HEK293 (cell line): ENCODE measurements at regions not wholly inside any gene's neighbourhood (a gene's known extent, or its start where the extent isn't known, plus 50 kb on each side); places are given as distances from the start of the nearest gene placed in this dataset.

Experiments used
- CTCF ChIA-PET: fragments of 350-600 bp; formaldehyde crosslinking; extraction: SDS; loops from one replicate; lab custom pipeline; 2021; ENCODE audit warnings: antibody characterized with exemption; lab: Yijun Ruan, JAX
- POLR2A ChIA-PET: fragments of 300-600 bp; formaldehyde crosslinking; extraction: SDS; loops from one replicate; lab custom pipeline; 2020; ENCODE audit warnings: antibody characterized with exemption, inconsistent platforms; lab: Yijun Ruan, JAX
- H3K27ac ChIP-seq: fragments of 200-500 bp; sonication (Bioruptor generic); 2 replicates; pipeline ENCODE4 v1.5.1; 2014; ENCODE audit warnings: low read depth, low read length, control low read depth, inconsistent platforms; ENCODE audit errors: extremely low read depth
- H3K36me3 ChIP-seq, 2 experiments: fragments of 200-500 bp in 1 of 2; sonication (Bioruptor generic) in 1 of 2; 1 replicate in 1 of 2; 2 replicates in 1 of 2; pipeline ENCODE4 v1.5.1; 2014 to 2017; ENCODE audit warnings: inconsistent platforms in 2 of 2, low read length in 2 of 2; ENCODE audit not compliant: control insufficient read depth in 2 of 2, insufficient read depth in 1 of 2
- H3K4me1 ChIP-seq: fragments of 200-500 bp; sonication (Bioruptor generic); 2 replicates; pipeline ENCODE4 v1.5.1; 2014; ENCODE audit warnings: mild to moderate bottlenecking, low read length, inconsistent platforms; ENCODE audit not compliant: control insufficient read depth, insufficient read depth
- H3K4me3 ChIP-seq: 2 replicates; pipeline ENCODE4 v1.5.1; 2011; ENCODE audit warnings: low read depth, mild to moderate bottlenecking, control low read depth, low read length, moderate library complexity
- H3K9me3 ChIP-seq: fragments of 200-500 bp; sonication (Bioruptor generic); 2 replicates; pipeline ENCODE4 v1.5.1; 2014; ENCODE audit warnings: low read depth, low read length, inconsistent platforms; ENCODE audit not compliant: control insufficient read depth, insufficient read depth
- BCL11A ChIP-seq: fragments of 450-650 bp; formaldehyde crosslinking; IDR thresholded peaks from 2 replicates; pipeline ENCODE4 v1.5.1; 2016; ENCODE audit warnings: low read depth, missing biosample characterization, missing genetic modification characterization
- GLI2 ChIP-seq: fragments of 450-650 bp; formaldehyde crosslinking; IDR thresholded peaks from 2 replicates; pipeline ENCODE4; 2017; ENCODE audit warnings: missing biosample characterization, missing genetic modification characterization, low read depth, borderline replicate concordance
- GLIS1 ChIP-seq: fragments of 450-650 bp; formaldehyde crosslinking; IDR thresholded peaks from 2 replicates; pipeline ENCODE4 v1.5.1; 2016; ENCODE audit warnings: missing biosample characterization, missing genetic modification characterization
- KLF17 ChIP-seq: fragments of 450-650 bp; formaldehyde crosslinking; IDR thresholded peaks from 2 replicates; pipeline ENCODE4 v1.5.1; 2016; ENCODE audit warnings: missing biosample characterization, missing genetic modification characterization
- MEIS1 ChIP-seq: sonication (generic); formaldehyde crosslinking; IDR thresholded peaks from 2 replicates; pipeline ENCODE4 v1.8.1; 2022; ENCODE audit warnings: missing genetic modification reagents, mild to moderate bottlenecking, borderline replicate concordance
- PRDM6 ChIP-seq: fragments of 450-650 bp; formaldehyde crosslinking; IDR thresholded peaks from 2 replicates; pipeline ENCODE4 v1.5.1; 2017; ENCODE audit warnings: missing biosample characterization, missing genetic modification characterization
- REPIN1 ChIP-seq: fragments of 450-650 bp; formaldehyde crosslinking; IDR thresholded peaks from 2 replicates; pipeline ENCODE4 v1.5.1; 2017; ENCODE audit warnings: missing biosample characterization, missing genetic modification characterization, low read depth
- SALL2 ChIP-seq: fragments of 450-650 bp; formaldehyde crosslinking; IDR thresholded peaks from 2 replicates; pipeline ENCODE4 v1.5.0; 2017; ENCODE audit warnings: missing biosample characterization, mild to moderate bottlenecking, missing genetic modification characterization, borderline replicate concordance
- SCRT2 ChIP-seq: fragments of 450-650 bp; formaldehyde crosslinking; IDR thresholded peaks from 2 replicates; pipeline ENCODE4 v1.5.1; 2016; ENCODE audit warnings: missing biosample characterization, missing genetic modification characterization
- TSHZ1 ChIP-seq: fragments of 450-650 bp; formaldehyde crosslinking; IDR thresholded peaks from 2 replicates; pipeline ENCODE4 v1.5.1; 2016; ENCODE audit warnings: missing biosample characterization, missing genetic modification characterization, borderline replicate concordance
- ZBTB48 ChIP-seq: fragments of 450-650 bp; formaldehyde crosslinking; IDR thresholded peaks from 2 replicates; pipeline ENCODE4 v1.5.1; 2016; ENCODE audit warnings: missing biosample characterization, missing genetic modification characterization
- ZNF10 ChIP-seq: fragments of 450-650 bp; formaldehyde crosslinking; IDR thresholded peaks from 2 replicates; pipeline ENCODE4 v1.5.1; 2017; ENCODE audit warnings: missing biosample characterization, missing genetic modification characterization
- ZNF132 ChIP-seq: fragments of 450-650 bp; formaldehyde crosslinking; IDR thresholded peaks from 2 replicates; pipeline ENCODE4 v1.5.1; 2017; ENCODE audit warnings: missing biosample characterization, missing genetic modification characterization, borderline replicate concordance
- ZNF211 ChIP-seq: fragments of 450-650 bp; formaldehyde crosslinking; IDR thresholded peaks from 2 replicates; pipeline ENCODE4 v1.5.1; 2016; ENCODE audit warnings: low read depth, missing biosample characterization, missing genetic modification characterization
- ZNF223 ChIP-seq: fragments of 450-650 bp; formaldehyde crosslinking; IDR thresholded peaks from 2 replicates; pipeline ENCODE4 v1.5.1; 2016; ENCODE audit warnings: missing biosample characterization, missing genetic modification characterization
- ZNF26 ChIP-seq: fragments of 450-650 bp; formaldehyde crosslinking; IDR thresholded peaks from 2 replicates; pipeline ENCODE4 v1.5.1; 2016; ENCODE audit warnings: missing biosample characterization, missing genetic modification characterization
- ZNF266 ChIP-seq: fragments of 450-650 bp; formaldehyde crosslinking; IDR thresholded peaks from 2 replicates; pipeline ENCODE4 v1.5.1; 2016; ENCODE audit warnings: missing biosample characterization, missing genetic modification characterization, low read depth
- ZNF280D ChIP-seq: fragments of 450-650 bp; formaldehyde crosslinking; IDR thresholded peaks from 2 replicates; pipeline ENCODE4 v1.5.1; 2016; ENCODE audit warnings: missing biosample characterization, missing genetic modification characterization
- ZNF302 ChIP-seq: fragments of 450-650 bp; formaldehyde crosslinking; IDR thresholded peaks from 2 replicates; pipeline ENCODE4 v1.5.1; 2016; ENCODE audit warnings: missing biosample characterization, missing genetic modification characterization, low read depth
- ZNF311 ChIP-seq: fragments of 450-650 bp; formaldehyde crosslinking; IDR thresholded peaks from 2 replicates; pipeline ENCODE4 v1.5.1; 2017; ENCODE audit warnings: missing biosample characterization, missing genetic modification characterization, borderline replicate concordance
- ZNF366 ChIP-seq: fragments of 450-650 bp; formaldehyde crosslinking; conservative IDR thresholded peaks from 2 replicates; pipeline ENCODE4 v1.5.1; 2016; ENCODE audit warnings: missing biosample characterization, missing genetic modification characterization
- ZNF514 ChIP-seq: fragments of 450-650 bp; formaldehyde crosslinking; IDR thresholded peaks from 2 replicates; pipeline ENCODE4 v1.5.1; 2016; ENCODE audit warnings: missing biosample characterization, missing genetic modification characterization
- ZNF600 ChIP-seq: fragments of 450-650 bp; formaldehyde crosslinking; IDR thresholded peaks from 2 replicates; pipeline ENCODE4 v1.5.1; 2016; ENCODE audit warnings: missing biosample characterization, missing genetic modification characterization
- ZNF830 ChIP-seq: fragments of 450-650 bp; IDR thresholded peaks from 2 replicates; pipeline ENCODE4 v1.5.0; 2018; ENCODE audit warnings: missing biosample characterization, missing genetic modification characterization, low read depth, mild to moderate bottlenecking, moderate library complexity

- Histone ChIP-seq H3K27ac (no peak overlapping the region), H3K9me3 (no peaks in the 10 kb centered on the region), H3K4me3 (no peak overlapping the region), H3K4me1 (no peaks in the 10 kb centered on the region), H3K36me3 (no peaks in the 10 kb centered on the region)
- POLR2A ChIA-PET = no interaction called here
- CTCF ChIA-PET = no interaction called here
- TF ChIP-seq ZNF366 (tag by site-specific recombination) (no peak), SALL2 (tag by site-specific recombination) (no peak), ZNF266 (tag by site-specific recombination) (no peak), ZNF211 (tag by site-specific recombination) (no peak), MEIS1 (CRISPR knock-in tag) (no peak), ZNF600 (tag by site-specific recombination) (no peak), ZNF223 (no peak), GLIS1 (tag by site-specific recombination) (no peak), ZNF10 (tag by site-specific recombination) (no peak), TSHZ1 (tag by site-specific recombination) (no peak), KLF17 (tag by site-specific recombination) (no peak), ZBTB48 (tag by site-specific recombination) (no peak), ZNF26 (tag by site-specific recombination) (no peak)
Measured at GRCh38 chr2:107305966-107306365, 420.0 kb upstream of the ST6GAL2 start.

- Histone ChIP-seq H3K4me3 (no peak overlapping the region), H3K27ac (no peak overlapping the region), H3K9me3 (no peaks in the 10 kb centered on the region), H3K36me3 (no peaks in the 10 kb centered on the region), H3K4me1 (no peaks in the 10 kb centered on the region)
- TF ChIP-seq ZNF311 = no peak
- TF ChIP-seq REPIN1 = no peak
- no peak for TF ChIP-seq ZNF132 (tag by site-specific recombination)
- no peak for TF ChIP-seq ZNF514 (tag by site-specific recombination)
- TF ChIP-seq PRDM6 (tag by site-specific recombination) = no peak
- TF ChIP-seq ZNF280D (tag by site-specific recombination) = no peak
- no peak for TF ChIP-seq SCRT2 (tag by site-specific recombination)
- no peak for TF ChIP-seq ZNF302
- no peak for TF ChIP-seq ZNF830
- TF ChIP-seq BCL11A (tag by site-specific recombination) = no peak
- no peak for TF ChIP-seq GLI2 (tag by site-specific recombination)
- CTCF ChIA-PET = no interaction called here
- POLR2A ChIA-PET = no interaction called here
Measured at GRCh38 chr2:107306881-107307280, 420.9 kb upstream of the ST6GAL2 start.
